HUES6 (cell line): ENCODE measurements at regions not wholly inside any gene's neighbourhood (a gene's known extent, or its start where the extent isn't known, plus 50 kb on each side); places are given as distances from the start of the nearest gene placed in this dataset.

Experiments
- H3K27ac ChIP-seq: 2 replicates; pipeline ENCODE4 v1.7.0; 2013; ENCODE audit warnings: low read depth, mild to moderate bottlenecking, low read length, inconsistent platforms
- H3K27me3 ChIP-seq: 2 replicates; pipeline ENCODE4 v1.6.1; 2013; ENCODE audit warnings: low read length; ENCODE audit not compliant: control insufficient read depth, insufficient read depth
- H3K36me3 ChIP-seq: 2 replicates; pipeline ENCODE4 v1.6.1; 2013; ENCODE audit warnings: low read length; ENCODE audit not compliant: control insufficient read depth, insufficient read depth
- H3K4me1 ChIP-seq: 2 replicates; pipeline ENCODE4 v1.6.1; 2013; ENCODE audit warnings: low read length; ENCODE audit not compliant: control insufficient read depth, insufficient read depth
- H3K4me3 ChIP-seq: 2 replicates; pipeline ENCODE4 v1.5.1; 2013; ENCODE audit warnings: low read depth, low read length
- H3K9ac ChIP-seq: one replicate; pipeline ENCODE4 v1.6.1; 2013; ENCODE audit warnings: mild to moderate bottlenecking, low read length
- H3K9me3 ChIP-seq: 2 replicates; pipeline ENCODE4 v1.6.1; 2013; ENCODE audit warnings: low read depth, low read length; ENCODE audit not compliant: control insufficient read depth, insufficient read depth

DNA sequence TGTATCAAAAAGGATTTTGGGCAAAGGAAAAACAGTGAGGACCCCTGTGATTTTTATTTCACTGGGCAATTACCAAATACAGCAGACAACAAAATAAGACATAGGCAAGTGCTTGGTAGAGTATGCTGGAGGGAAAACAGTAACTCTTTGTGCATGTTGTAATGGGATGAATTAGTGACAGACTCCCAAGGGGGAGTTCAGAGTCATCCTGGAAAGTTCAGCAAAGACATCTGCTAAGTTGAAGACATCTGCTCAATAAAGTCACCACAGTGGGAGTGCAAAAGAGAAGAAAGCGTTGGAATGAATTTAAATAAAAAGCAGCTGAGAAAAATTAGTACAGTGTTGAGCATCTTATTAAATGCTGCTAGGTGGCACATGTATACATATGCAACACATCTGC lies 378.8 kb upstream of the ISX start:
- H3K27me3 ChIP-seq = no peaks in the 10 kb centered on the region
- no peaks in the 10 kb centered on the region for H3K4me1 ChIP-seq
- H3K4me3 ChIP-seq = no peak overlapping the region
- H3K9ac ChIP-seq = no peak overlapping the region
- no peak overlapping the region for H3K27ac ChIP-seq
- no peaks in the 10 kb centered on the region for H3K36me3 ChIP-seq
- H3K9me3 ChIP-seq = peaks cover 2% of the 10 kb centered on the region; the same call in 1 of the 2 replicates

- Histone ChIP-seq H3K27me3 (no peaks in the 10 kb centered on the region), H3K27ac (no peak overlapping the region), H3K4me1 (no peaks in the 10 kb centered on the region), H3K9ac (no peak overlapping the region), H3K4me3 (no peak overlapping the region), H3K9me3 (no peaks in the 10 kb centered on the region), H3K36me3 (no peaks in the 10 kb centered on the region)
Measured at GRCh38 chr22:34688825-34689224, 377.1 kb upstream of the ISX start.

DNA sequence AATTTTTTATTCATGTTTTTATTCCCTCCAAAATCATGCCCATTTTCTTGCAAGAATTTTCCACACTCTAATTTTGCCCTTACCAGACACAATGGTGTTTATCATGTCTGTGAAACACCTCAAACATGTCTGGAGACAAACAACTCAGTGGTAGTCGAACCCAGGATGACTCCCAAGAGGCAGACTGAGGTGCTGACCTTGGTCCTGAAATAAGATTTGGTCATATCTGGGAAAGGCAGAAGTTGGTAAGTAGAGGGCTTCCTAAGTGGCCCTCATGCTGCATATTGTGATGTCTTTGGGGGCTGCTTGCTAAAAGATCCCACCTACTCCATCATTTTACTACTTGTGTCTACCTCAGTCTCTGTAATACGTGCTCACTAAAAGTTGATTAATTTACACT lies 369.4 kb upstream of the ISX start:
- no peaks in the 10 kb centered on the region for H3K36me3 ChIP-seq
- no peaks in the 10 kb centered on the region for H3K9me3 ChIP-seq
- no peak overlapping the region for H3K9ac ChIP-seq
- H3K27me3 ChIP-seq = no peaks in the 10 kb centered on the region
- H3K4me1 ChIP-seq = no peaks in the 10 kb centered on the region
- no peak overlapping the region for H3K4me3 ChIP-seq
- no peak overlapping the region for H3K27ac ChIP-seq

GRCh38 chr22:34702279-34702678 lies 363.7 kb upstream of the ISX start:
- no peak overlapping the region for H3K9ac ChIP-seq
- no peaks in the 10 kb centered on the region for H3K9me3 ChIP-seq
- no peak overlapping the region for H3K4me3 ChIP-seq
- H3K4me1 ChIP-seq = no peaks in the 10 kb centered on the region
- H3K36me3 ChIP-seq = no peaks in the 10 kb centered on the region
- H3K27ac ChIP-seq = no peak overlapping the region
- H3K27me3 ChIP-seq = no peaks in the 10 kb centered on the region

GRCh38 chr22:34709641-34710040 lies 356.3 kb upstream of the ISX start:
- H3K4me3 ChIP-seq = no peak overlapping the region
- H3K4me1 ChIP-seq = no peaks in the 10 kb centered on the region
- no peaks in the 10 kb centered on the region for H3K36me3 ChIP-seq
- no peak overlapping the region for H3K27ac ChIP-seq
- no peak overlapping the region for H3K9ac ChIP-seq
- no peaks in the 10 kb centered on the region for H3K9me3 ChIP-seq
- H3K27me3 ChIP-seq = no peaks in the 10 kb centered on the region

DNA sequence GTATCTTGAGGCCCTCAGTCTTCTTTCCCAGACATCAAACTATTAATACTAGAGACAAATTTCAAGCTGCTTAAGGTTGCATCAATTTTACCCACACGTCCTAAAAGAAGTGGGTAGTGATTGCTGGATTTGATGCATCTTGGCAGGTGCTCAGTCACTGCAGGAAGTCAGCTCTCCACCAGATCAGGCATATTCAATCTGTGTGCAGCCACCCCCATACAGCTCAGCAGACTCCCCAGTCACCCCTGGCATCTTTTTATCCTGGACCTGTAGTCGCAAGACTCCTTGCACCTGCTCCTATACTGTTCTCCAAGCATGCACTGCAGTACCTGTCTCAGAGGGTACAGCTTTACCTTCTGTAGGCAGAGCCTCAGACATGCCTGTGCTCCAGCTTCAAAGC lies 343.1 kb upstream of the ISX start:
- Histone ChIP-seq H3K27ac (no peak overlapping the region), H3K9me3 (peaks cover 4% of the 10 kb centered on the region; the same call in 1 of the 2 replicates), H3K36me3 (no peaks in the 10 kb centered on the region), H3K9ac (no peak overlapping the region), H3K4me1 (no peaks in the 10 kb centered on the region), H3K4me3 (no peak overlapping the region), H3K27me3 (no peaks in the 10 kb centered on the region)

- Histone ChIP-seq H3K27ac (no peak overlapping the region), H3K9me3 (peaks cover 9% of the 10 kb centered on the region; the same call in 1 of the 2 replicates), H3K27me3 (no peaks in the 10 kb centered on the region), H3K36me3 (no peaks in the 10 kb centered on the region), H3K4me1 (no peaks in the 10 kb centered on the region), H3K9ac (no peak overlapping the region), H3K4me3 (no peak overlapping the region)
Measured at GRCh38 chr22:34736081-34736480, 329.9 kb upstream of the ISX start.

- no peaks in the 10 kb centered on the region for H3K36me3 ChIP-seq
- H3K27me3 ChIP-seq = no peaks in the 10 kb centered on the region
- peaks cover 9% of the 10 kb centered on the region; the same call in 1 of the 2 replicates for H3K9me3 ChIP-seq
- H3K4me3 ChIP-seq = no peak overlapping the region
- H3K27ac ChIP-seq = no peak overlapping the region
- no peak overlapping the region for H3K9ac ChIP-seq
- no peaks in the 10 kb centered on the region; the same call in 1 of the 2 replicates for H3K4me1 ChIP-seq
Measured at GRCh38 chr22:34738661-34739400, 327.1 kb upstream of the ISX start.

DNA sequence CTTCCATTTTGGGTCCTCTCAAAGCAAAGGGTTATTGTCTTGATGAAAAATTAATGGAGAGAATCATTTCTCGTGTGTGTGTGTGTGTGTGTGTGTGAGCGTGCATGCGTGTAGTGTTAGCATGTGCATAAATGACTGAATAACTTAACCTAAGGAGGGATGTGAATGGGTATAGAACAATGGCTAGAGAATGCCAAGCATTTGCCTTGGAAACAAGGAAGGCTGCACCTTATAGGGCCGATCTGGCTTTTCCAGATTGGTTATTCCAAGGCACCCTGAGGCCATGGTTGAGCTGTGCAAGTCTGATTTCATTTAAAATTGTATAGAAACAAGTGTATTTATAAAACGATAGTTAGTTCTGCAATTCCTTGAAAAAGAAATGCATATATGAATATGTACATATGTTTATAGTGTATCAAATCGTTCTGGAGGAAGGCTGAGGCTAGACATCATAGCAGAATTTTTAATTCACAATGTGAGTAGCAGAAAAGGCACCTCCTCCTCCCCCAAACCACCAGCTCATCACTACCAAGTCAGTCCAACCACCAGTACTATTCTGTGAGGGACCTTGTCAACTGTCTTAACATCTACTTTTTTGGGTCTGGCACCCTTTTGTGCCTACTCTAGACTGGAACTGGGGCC lies 322.7 kb upstream of the ISX start:
- no peaks in the 10 kb centered on the region for H3K27me3 ChIP-seq
- no peaks in the 10 kb centered on the region for H3K9me3 ChIP-seq
- H3K9ac ChIP-seq = no peak overlapping the region
- H3K4me1 ChIP-seq = no peaks in the 10 kb centered on the region; the same call in 1 of the 2 replicates
- no peaks in the 10 kb centered on the region for H3K36me3 ChIP-seq
- H3K4me3 ChIP-seq = no peak overlapping the region
- no peak overlapping the region for H3K27ac ChIP-seq

DNA sequence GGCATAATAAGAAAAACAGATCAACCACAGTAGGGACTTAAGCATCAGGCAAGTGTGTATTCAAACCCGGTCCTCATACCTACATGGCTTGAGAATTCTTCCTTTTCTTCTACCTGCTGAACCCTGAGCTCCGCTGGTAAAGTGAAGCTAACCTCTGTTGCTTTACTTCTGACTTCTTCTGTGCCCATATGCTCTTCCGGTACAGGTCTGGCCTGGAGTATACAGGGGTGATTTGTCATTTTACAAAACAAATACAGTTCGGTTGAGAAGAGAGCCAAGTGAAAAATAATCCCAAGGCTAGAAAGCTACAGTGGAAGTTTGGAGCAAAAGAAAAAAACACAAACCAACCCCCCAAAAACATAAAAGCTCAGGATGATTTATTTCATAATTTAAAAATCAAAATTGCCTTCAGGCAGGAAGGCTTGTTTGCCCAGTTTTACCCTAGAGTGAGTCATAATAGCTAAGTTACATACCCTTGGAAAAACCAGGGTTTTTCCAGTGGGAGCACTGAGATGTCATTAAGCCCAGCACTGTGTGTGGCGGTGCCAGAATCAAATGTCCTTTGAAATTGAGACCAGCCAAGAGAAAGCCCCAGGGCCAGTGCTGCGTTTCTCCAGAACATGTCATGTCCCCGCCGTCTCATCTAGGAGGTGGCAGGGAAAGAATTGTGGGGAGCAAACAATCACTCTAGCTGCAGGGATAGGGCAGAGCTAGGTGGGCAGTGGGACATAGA lies 305.5 kb upstream of the ISX start:
- Histone ChIP-seq H3K9me3 (peaks cover 19% of the 10 kb centered on the region), H3K9ac (no peak overlapping the region), H3K27ac (no peak overlapping the region), H3K27me3 (no peaks in the 10 kb centered on the region), H3K4me3 (no peak overlapping the region), H3K4me1 (no peaks in the 10 kb centered on the region), H3K36me3 (no peaks in the 10 kb centered on the region)

DNA sequence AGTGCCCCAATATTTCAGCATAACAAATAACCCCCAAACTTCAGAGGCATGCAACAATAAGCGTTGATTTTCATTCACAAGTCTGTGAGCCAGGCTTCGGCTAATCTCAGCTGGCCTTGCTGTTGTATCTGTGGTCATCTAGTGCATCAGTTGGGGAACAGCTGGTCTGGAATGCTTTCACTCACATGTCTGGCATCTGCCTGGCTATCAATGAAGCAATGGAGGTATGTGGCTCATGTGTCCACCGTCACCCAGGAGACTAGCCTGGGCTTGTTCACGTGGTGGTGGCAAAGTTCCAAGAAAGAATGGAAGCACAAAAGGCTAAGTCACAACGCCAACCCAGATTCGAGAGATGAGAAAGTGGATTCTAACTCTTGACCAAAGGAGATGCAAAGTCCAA lies 304.8 kb upstream of the ISX start:
- Histone ChIP-seq H3K27me3 (no peaks in the 10 kb centered on the region), H3K9me3 (peaks cover 18% of the 10 kb centered on the region), H3K4me3 (no peak overlapping the region), H3K4me1 (no peaks in the 10 kb centered on the region), H3K27ac (no peak overlapping the region), H3K9ac (no peak overlapping the region), H3K36me3 (no peaks in the 10 kb centered on the region)
